Motor neuron (in vitro differentiated cells): ENCODE measurements at regions not wholly inside any gene's neighbourhood (a gene's known extent, or its start where the extent isn't known, plus 50 kb on each side); places are given as distances from the start of the nearest gene placed in this dataset.

ENCODE experiments used
- ATAC-seq, 8 experiments: fragments of 200-7000 bp; cut with Tn5 transposase; replicated peaks in 6 of 8; 2 replicates each; pipeline ENCODE4 v1.8.0; 2021; ENCODE audit warnings: mild to moderate bottlenecking in 8 of 8, moderate library complexity in 8 of 8
- H3K27ac ChIP-seq, 2 donors: fragments of 250-450 bp; sonication (Bioruptor Pico); 2 replicates each; pipeline ENCODE4 v1.9.0; 2021; ENCODE audit warnings: antibody characterized with exemption in 2 of 2, mild to moderate bottlenecking in 2 of 2, moderate library complexity in 1 of 2
- H3K4me1 ChIP-seq, 2 donors: fragments of 250-450 bp; sonication (Bioruptor Pico); replicated peaks in 1 of 2; 2 replicates each; pipeline ENCODE4 v1.6.1; 2021; ENCODE audit warnings: antibody characterized with exemption in 2 of 2, mild to moderate bottlenecking in 2 of 2, moderate library complexity in 1 of 2
- H3K4me3 ChIP-seq, 5 donors: fragments of 250-450 bp; sonication (Bioruptor Pico); 2 replicates each; pipeline ENCODE4 v1.9.0; 2021; ENCODE audit warnings: antibody characterized with exemption in 5 of 5, mild to moderate bottlenecking in 5 of 5, moderate library complexity in 4 of 5
- WGBS, 10 experiments: fragments of 450-650 bp; shearing (Covaris generic); methylation state at CpG; one replicate each; pipeline ENCODE4 v1.0.0; 2022; 5-methylcytosine and 5-hydroxymethylcytosine counted together
- in situ Hi-C, 9 experiments: fragments of 400-800 bp; cut with MboI; loops; one replicate each; pipeline ENCODE4 v1.15.0; 2021; ENCODE audit warnings: low sequenced_read_pairs in 9 of 9, low pct_unique_long_range_greater_than_20kb in 2 of 9; ENCODE audit not compliant: unreplicated experiment in 9 of 9

GRCh38 chr17:55668312-55668920 lies 54.2 kb downstream of the TMEM100 start:
- peak in 3 of 8 experiments; percentile 31 to 65 (median 59) for ATAC-seq
- in situ Hi-C loops = no loop called here
- no peak overlapping the region for H3K4me3 ChIP-seq
- H3K27ac ChIP-seq = no peak overlapping the region
- H3K4me1 ChIP-seq = peaks cover 0 to 2% of the 10 kb centered on the region in 2 donors
- 38 to 100% (median 70%) methylated on average over 1 to 2 of the region's 3 CpGs; no CpG with 5 or more reads in 2 of the 10 experiments for WGBS, 10 experiments

DNA sequence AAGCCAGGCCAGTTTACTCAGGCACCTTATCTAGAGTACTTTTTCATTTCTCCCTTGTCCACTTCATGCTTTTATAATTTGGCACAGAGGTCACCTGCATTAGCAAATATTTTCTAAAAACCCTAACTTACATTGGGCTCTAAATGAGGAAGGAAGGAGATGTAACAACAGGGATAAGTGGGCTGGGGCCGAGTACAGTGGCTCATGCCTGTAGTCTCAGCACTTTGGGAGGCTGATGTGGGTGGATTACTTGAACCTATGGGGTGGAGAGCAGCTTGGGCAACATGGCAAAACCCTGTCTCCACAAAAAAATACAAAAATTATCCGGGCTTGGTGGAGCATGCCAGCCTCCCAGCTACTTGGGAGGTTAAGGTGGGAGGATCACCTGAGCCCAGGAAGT lies 55.9 kb downstream of the TMEM100 start:
- in situ Hi-C loops = no loop called here
- 40 to 83% (median 61%) methylated on average over 1 to 2 of the region's 2 CpGs; no CpG with 5 or more reads in 3 of the 10 experiments for WGBS, 10 experiments
- ATAC-seq = no peak
- Histone ChIP-seq H3K4me3 (no peak overlapping the region), H3K4me1 (peaks cover 5 to 6% of the 10 kb centered on the region in 2 donors), H3K27ac (no peak overlapping the region)

GRCh38 chr17:55664287-55664686 lies 58.4 kb downstream of the TMEM100 start:
- no peak for ATAC-seq
- H3K4me3 ChIP-seq = no peak overlapping the region
- in situ Hi-C loops = no loop called here
- no peak overlapping the region for H3K27ac ChIP-seq
- WGBS, 10 experiments = 45 to 100% (median 83%) methylated on average over 1 to 3 of the region's 3 CpGs; no CpG with 5 or more reads in 1 of the 10 experiments
- H3K4me1 ChIP-seq = peaks cover 28 to 29% of the 10 kb centered on the region in 2 donors

GRCh38 chr17:55663400-55663799 lies 59.3 kb downstream of the TMEM100 start:
- no peak for ATAC-seq

GRCh38 chr17:55661963-55662834 lies 60.5 kb downstream of the TMEM100 start:
- ATAC-seq = peak in 1 of 8 experiments; percentile 3
- WGBS, 10 experiments = 7 to 92% (median 81%) methylated on average over 2 to 10 of the region's 10 CpGs; no CpG with 5 or more reads in 1 of the 10 experiments
- Histone ChIP-seq H3K4me1 (peaks cover 26 to 29% of the 10 kb centered on the region in 2 donors), H3K27ac (no peak overlapping the region), H3K4me3 (no peak overlapping the region)
- in situ Hi-C loops = no loop called here

More at GRCh38 chr17:55663400-55663799, 59.3 kb downstream of the TMEM100 start:
- H3K4me3 ChIP-seq = no peak overlapping the region
- H3K4me1 ChIP-seq = peaks cover 26 to 29% of the 10 kb centered on the region in 2 donors
- H3K27ac ChIP-seq = no peak overlapping the region
- in situ Hi-C loops = no loop called here

DNA sequence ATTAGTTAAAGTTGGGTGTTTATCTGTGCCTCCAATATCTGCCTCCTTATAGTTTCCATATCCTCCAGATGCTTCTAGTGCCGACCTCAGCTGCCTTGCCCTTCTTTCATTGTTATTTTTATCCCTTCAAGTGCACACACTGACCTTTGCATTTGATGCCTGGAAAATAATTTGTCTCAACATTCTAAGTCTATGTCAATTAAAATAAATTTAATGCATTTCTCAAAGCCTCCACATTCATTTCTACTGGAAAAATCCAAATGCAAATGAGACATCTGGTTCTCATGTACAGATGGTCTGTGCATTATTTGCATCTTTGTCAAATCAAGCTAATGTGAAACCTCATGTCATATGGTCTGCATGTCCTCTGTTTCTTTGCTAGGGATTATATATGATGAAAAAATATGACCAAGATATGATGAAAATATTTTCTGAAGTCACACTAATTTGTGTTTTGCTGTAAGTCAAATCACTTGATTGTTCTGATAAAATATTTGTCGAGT lies 61.4 kb downstream of the TMEM100 start:
- in situ Hi-C loops = no loop called here
- H3K4me3 ChIP-seq = no peak overlapping the region
- peak in 7 of 8 experiments; percentile 27 to 89 (median 31) for ATAC-seq
- peaks cover 26 to 29% of the 10 kb centered on the region in 2 donors for H3K4me1 ChIP-seq
- WGBS, 10 experiments = 0 to 81% (median 67%) methylated on average over 1 to 2 of the region's 2 CpGs; no CpG with 5 or more reads in 1 of the 10 experiments
- no peak overlapping the region for H3K27ac ChIP-seq

DNA sequence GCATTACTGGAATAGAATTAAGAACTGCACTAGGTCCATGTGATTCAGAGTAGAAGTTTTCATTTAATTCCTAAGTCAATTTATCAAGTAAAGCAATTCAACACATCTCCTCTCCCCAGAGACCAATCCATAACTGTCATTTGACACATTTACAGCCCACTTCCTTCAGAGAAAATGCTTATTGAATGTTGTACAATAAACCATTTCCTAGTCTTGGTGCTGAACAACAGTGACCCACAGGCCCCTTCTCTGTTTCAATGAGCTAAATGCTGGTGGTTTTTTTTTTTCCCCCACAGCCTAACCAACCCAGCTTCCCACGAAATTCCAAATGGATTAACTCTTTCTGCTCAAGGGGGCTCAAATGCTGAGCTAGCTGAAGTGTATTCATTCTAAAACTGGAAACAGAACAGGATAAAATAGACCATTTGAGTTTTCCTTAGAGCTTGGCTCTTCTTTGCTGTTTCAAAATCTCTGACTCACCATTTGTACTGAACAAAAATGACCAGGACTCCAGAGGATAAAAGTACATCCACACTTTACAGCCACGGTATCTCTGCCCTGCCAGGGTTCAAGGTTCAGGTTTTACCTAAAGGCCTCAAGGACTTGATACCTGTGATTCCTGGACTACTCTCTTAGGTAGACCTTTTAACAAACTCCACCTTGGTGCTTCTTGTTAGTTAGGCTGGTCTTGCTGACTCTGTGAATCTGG lies 62.3 kb downstream of the TMEM100 start:
- no peak overlapping the region for H3K27ac ChIP-seq

DNA sequence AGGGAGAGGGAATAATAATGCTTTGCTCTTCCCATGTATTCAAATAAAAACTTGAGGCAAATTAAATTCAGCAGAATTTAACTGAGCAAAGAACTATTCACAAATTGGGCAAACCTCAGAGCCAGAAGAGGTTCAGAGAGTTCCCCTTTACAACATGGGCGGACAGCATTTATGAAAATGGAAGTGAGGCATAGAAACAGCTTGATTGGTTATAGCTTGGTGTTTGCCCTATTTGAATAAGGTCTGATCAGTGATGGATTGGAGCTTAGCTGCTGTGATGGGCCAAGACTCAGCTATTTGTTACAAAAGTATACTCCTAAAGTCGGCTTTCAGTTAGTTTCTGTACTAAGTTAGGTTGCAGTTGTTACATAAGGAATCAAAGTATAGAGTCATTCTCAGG lies 63.0 kb downstream of the TMEM100 start:
- Histone ChIP-seq H3K4me1 (peaks cover 28 to 36% of the 10 kb centered on the region in 2 donors), H3K27ac (no peak overlapping the region), H3K4me3 (no peak overlapping the region)
- 58 to 75% (median 67%) methylated on average over 2 of the region's 2 CpGs; no CpG with 5 or more reads in 6 of the 10 experiments for whole genome bisulfite sequencing, 10 experiments
- peak in 3 of 8 experiments; percentile 1 to 11 (median 7) for ATAC-seq
- in situ Hi-C loops = no loop called here

More for the DNA sequence above, 62.3 kb downstream of the TMEM100 start:
- peak in 7 of 8 experiments; percentile 17 to 96 (median 92) for ATAC-seq
- WGBS, 10 experiments = 0 to 67% (median 25%) methylated on average over 1 to 2 of the region's 2 CpGs; no CpG with 5 or more reads in 2 of the 10 experiments
- no peak overlapping the region for H3K4me3 ChIP-seq
- peaks cover 26 to 29% of the 10 kb centered on the region in 2 donors for H3K4me1 ChIP-seq
- in situ Hi-C loops = no loop called here

DNA sequence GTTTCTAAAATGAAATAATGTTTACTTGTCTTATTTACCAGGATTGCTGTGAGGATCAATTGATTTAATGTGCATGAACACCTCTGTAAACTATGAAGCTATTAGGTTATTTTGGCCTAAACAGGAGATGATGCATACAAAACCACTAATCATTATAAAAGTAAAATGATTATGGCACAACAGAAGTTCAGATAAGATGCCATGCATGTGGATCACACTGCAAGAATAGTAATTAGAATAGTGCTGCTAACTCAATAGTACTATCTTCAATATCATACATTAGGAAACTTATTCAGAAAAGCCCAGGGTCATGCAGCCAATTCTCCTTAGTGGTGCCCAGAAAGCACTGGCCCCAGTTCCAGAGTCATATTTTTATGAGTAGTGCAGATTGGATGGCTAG lies 66.9 kb downstream of the TMEM100 start:
- no peak overlapping the region for H3K27ac ChIP-seq
- no peak overlapping the region for H3K4me3 ChIP-seq
- in situ Hi-C loops = no loop called here
- H3K4me1 ChIP-seq = peaks cover 16 to 30% of the 10 kb centered on the region in 2 donors
- no peak for ATAC-seq

DNA sequence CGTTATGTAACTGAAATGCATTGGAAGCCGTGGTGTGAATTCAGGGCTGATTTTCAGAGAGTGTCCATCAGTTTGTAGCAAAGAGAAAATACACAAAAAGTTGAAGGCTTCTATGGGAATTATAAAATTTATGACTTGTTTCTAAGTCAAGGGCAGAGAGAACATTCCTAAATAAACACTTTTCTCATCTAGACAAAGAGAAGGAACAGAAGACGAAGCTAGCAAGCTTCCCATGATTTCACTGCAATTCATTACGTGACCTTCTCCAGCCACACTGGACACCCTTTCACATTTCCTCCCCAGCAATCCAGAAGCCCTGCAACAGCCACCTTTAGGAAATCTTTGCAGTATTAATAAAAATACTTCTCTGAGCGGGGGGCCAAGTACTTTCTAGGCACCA lies 67.8 kb downstream of the TMEM100 start:
- 35 to 80% (median 60%) methylated on average over 2 to 5 of the region's 5 CpGs; no CpG with 5 or more reads in 1 of the 10 experiments for WGBS, 10 experiments
- in situ Hi-C loops = no loop called here
- Histone ChIP-seq H3K27ac (no peak overlapping the region), H3K4me1 (peaks cover 8 to 22% of the 10 kb centered on the region in 2 donors), H3K4me3 (no peak overlapping the region)
- peak in 1 of 8 experiments; percentile 26 for ATAC-seq

GRCh38 chr17:55654022-55654421 lies 68.6 kb downstream of the TMEM100 start:
- 0 to 46% (median 35%) methylated on average over 1 to 2 of the region's 2 CpGs; no CpG with 5 or more reads in 1 of the 10 experiments for WGBS, 10 experiments
- in situ Hi-C loops = no loop called here
- ATAC-seq = peak in 6 of 8 experiments; percentile 17 to 65 (median 31)
- Histone ChIP-seq H3K4me3 (no peak overlapping the region), H3K4me1 (peaks cover 4 to 16% of the 10 kb centered on the region in 2 donors), H3K27ac (no peak overlapping the region)

- peak in 3 of 8 experiments; percentile 21 to 70 (median 29) for ATAC-seq
- H3K4me3 ChIP-seq = no peak overlapping the region
- H3K4me1 ChIP-seq = peaks cover 6 to 16% of the 10 kb centered on the region in 2 donors
- H3K27ac ChIP-seq = no peak overlapping the region
- 17 to 100% (median 86%) methylated on average over 1 to 2 of the region's 2 CpGs; no CpG with 5 or more reads in 3 of the 10 experiments for WGBS, 10 experiments
- in situ Hi-C loops = no loop called here
Measured at GRCh38 chr17:55652825-55653224, 69.8 kb downstream of the TMEM100 start.
